ENCODE measurements at regions not wholly inside any gene's neighbourhood (a gene's known extent, or its start where the extent isn't known, plus 50 kb on each side); places are given as distances from the start of the nearest gene placed in this dataset.
A peak's percentile ranks its signal among the peaks of the same experiment; 100 is the strongest.

DNA sequence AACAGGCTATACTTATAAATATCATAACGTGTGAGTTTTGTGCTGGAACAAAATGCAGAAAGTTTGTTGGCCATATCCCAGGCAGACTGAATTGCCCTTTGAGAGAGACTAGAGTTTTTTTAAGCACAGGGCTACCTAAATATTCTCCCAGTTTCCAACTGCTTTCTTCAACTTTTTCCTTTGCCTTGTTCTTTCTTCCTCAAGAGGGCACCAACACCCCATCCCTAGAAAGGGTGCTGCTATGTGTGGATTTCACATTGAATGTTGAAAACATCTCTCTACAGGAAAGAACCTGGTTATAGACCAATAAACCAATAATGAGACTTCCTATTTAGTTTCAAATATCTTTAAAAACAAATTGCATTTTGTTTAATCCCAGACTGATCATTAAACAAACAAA is 87.9 kb downstream of the ICOS start:
- TF ChIP-seq, protein P1, sequence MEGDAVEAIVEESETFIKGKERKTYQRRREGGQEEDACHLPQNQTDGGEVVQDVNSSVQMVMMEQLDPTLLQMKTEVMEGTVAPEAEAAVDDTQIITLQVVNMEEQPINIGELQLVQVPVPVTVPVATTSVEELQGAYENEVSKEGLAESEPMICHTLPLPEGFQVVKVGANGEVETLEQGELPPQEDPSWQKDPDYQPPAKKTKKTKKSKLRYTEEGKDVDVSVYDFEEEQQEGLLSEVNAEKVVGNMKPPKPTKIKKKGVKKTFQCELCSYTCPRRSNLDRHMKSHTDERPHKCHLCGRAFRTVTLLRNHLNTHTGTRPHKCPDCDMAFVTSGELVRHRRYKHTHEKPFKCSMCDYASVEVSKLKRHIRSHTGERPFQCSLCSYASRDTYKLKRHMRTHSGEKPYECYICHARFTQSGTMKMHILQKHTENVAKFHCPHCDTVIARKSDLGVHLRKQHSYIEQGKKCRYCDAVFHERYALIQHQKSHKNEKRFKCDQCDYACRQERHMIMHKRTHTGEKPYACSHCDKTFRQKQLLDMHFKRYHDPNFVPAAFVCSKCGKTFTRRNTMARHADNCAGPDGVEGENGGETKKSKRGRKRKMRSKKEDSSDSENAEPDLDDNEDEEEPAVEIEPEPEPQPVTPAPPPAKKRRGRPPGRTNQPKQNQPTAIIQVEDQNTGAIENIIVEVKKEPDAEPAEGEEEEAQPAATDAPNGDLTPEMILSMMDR (IDR thresholded peaks at IDR 0.05): peak in 3 of 4 experiments; percentile 40 to 72 (median 61)
- no peak for TF ChIP-seq POLR2AphosphoS5 (IDR thresholded peaks at IDR 0.05)

All from prostate gland (tissue), 2 donors.